ENCODE measurements at regions not wholly inside any gene's neighbourhood (a gene's known extent, or its start where the extent isn't known, plus 50 kb on each side); places are given as distances from the start of the nearest gene placed in this dataset.

DNA sequence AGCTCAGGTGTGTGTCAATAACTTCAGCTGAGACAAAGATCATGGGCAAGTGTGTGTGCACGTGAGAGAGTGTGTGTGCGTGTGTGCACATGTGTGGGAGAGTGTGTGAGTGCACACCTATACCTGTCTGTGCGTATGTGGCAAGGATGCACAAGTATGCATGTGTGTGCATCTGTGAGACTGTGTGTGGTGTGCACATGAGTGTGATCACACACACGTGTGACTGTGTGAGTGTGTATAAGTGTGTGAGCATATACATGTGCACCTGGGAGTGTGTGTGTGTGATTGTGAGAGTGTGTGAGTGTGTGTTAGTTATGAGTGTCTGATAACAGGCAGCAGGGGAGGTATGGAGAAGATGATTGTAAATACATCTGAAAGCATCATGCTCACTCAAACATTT, 657.3 kb upstream of the PFKP start:
- Mint-ChIP-seq H3K9me3 (peaks cover 9% of the 10 kb centered on the region), H3K4me1 (peaks cover 10% of the 10 kb centered on the region), H3K36me3 (no peaks in the 10 kb centered on the region), H3K4me3 (no peak overlapping the region), H3K27ac (no peak overlapping the region), H3K27me3 (ENCODE audit: low read depth) (no peaks in the 10 kb centered on the region)
- TF ChIP-seq PRRX2 (CRISPR knock-in tag; IDR thresholded peaks at IDR 0.05) (no peak), HMGA2 (CRISPR knock-in tag; IDR thresholded peaks at IDR 0.05) (no peak), ZNF219 (CRISPR knock-in tag; IDR thresholded peaks at IDR 0.05; ENCODE audit: borderline replicate concordance) (no peak), SP1 (CRISPR knock-in tag; conservative IDR thresholded peaks at IDR 0.05) (no peak), GTF2I (CRISPR knock-in tag; conservative IDR thresholded peaks at IDR 0.05) (no peak), SMAD3 (CRISPR knock-in tag; IDR thresholded peaks at IDR 0.05; ENCODE audit: borderline replicate concordance) (no peak), FOXJ3 (CRISPR knock-in tag; IDR thresholded peaks at IDR 0.05; ENCODE audit: borderline replicate concordance) (no peak), JUN (CRISPR knock-in tag; IDR thresholded peaks at IDR 0.05) (no peak), NFYB (CRISPR knock-in tag; conservative IDR thresholded peaks at IDR 0.05; ENCODE audit: low read depth) (no peak), ZNF263 (CRISPR knock-in tag; IDR thresholded peaks at IDR 0.05; ENCODE audit: low read depth) (no peak), SOX15 (CRISPR knock-in tag; IDR thresholded peaks at IDR 0.05) (no peak), ESRRA (CRISPR knock-in tag; IDR thresholded peaks at IDR 0.05; ENCODE audit: borderline replicate concordance) (no peak), FOXP1 (CRISPR knock-in tag; IDR thresholded peaks at IDR 0.05; ENCODE audit: borderline replicate concordance) (no peak)
- TF ChIP-seq, protein P1, sequence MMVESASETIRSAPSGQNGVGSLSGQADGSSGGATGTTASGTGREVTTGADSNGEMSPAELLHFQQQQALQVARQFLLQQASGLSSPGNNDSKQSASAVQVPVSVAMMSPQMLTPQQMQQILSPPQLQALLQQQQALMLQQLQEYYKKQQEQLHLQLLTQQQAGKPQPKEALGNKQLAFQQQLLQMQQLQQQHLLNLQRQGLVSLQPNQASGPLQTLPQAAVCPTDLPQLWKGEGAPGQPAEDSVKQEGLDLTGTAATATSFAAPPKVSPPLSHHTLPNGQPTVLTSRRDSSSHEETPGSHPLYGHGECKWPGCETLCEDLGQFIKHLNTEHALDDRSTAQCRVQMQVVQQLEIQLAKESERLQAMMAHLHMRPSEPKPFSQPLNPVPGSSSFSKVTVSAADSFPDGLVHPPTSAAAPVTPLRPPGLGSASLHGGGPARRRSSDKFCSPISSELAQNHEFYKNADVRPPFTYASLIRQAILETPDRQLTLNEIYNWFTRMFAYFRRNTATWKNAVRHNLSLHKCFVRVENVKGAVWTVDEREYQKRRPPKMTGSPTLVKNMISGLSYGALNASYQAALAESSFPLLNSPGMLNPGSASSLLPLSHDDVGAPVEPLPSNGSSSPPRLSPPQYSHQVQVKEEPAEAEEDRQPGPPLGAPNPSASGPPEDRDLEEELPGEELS (CRISPR knock-in tag; IDR thresholded peaks at IDR 0.05): no peak
- TF ChIP-seq, protein P2, sequence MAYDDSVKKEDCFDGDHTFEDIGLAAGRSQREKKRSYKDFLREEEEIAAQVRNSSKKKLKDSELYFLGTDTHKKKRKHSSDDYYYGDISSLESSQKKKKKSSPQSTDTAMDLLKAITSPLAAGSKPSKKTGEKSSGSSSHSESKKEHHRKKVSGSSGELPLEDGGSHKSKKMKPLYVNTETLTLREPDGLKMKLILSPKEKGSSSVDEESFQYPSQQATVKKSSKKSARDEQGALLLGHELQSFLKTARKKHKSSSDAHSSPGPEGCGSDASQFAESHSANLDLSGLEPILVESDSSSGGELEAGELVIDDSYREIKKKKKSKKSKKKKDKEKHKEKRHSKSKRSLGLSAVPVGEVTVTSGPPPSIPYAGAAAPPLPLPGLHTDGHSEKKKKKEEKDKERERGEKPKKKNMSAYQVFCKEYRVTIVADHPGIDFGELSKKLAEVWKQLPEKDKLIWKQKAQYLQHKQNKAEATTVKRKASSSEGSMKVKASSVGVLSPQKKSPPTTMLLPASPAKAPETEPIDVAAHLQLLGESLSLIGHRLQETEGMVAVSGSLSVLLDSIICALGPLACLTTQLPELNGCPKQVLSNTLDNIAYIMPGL (CRISPR knock-in tag; IDR thresholded peaks at IDR 0.05): no peak
- TF ChIP-seq, protein P3, sequence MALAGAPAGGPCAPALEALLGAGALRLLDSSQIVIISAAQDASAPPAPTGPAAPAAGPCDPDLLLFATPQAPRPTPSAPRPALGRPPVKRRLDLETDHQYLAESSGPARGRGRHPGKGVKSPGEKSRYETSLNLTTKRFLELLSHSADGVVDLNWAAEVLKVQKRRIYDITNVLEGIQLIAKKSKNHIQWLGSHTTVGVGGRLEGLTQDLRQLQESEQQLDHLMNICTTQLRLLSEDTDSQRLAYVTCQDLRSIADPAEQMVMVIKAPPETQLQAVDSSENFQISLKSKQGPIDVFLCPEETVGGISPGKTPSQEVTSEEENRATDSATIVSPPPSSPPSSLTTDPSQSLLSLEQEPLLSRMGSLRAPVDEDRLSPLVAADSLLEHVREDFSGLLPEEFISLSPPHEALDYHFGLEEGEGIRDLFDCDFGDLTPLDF (CRISPR knock-in tag; IDR thresholded peaks at IDR 0.05): no peak
- TF ChIP-seq, protein P4, sequence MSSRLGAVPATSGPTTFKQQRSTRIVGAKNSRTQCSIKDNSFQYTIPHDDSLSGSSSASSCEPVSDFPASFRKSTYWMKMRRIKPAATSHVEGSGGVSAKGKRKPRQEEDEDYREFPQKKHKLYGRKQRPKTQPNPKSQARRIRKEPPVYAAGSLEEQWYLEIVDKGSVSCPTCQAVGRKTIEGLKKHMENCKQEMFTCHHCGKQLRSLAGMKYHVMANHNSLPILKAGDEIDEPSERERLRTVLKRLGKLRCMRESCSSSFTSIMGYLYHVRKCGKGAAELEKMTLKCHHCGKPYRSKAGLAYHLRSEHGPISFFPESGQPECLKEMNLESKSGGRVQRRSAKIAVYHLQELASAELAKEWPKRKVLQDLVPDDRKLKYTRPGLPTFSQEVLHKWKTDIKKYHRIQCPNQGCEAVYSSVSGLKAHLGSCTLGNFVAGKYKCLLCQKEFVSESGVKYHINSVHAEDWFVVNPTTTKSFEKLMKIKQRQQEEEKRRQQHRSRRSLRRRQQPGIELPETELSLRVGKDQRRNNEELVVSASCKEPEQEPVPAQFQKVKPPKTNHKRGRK (CRISPR knock-in tag; IDR thresholded peaks at IDR 0.05; ENCODE audit: borderline replicate concordance): no peak
- TF ChIP-seq, protein P5, sequence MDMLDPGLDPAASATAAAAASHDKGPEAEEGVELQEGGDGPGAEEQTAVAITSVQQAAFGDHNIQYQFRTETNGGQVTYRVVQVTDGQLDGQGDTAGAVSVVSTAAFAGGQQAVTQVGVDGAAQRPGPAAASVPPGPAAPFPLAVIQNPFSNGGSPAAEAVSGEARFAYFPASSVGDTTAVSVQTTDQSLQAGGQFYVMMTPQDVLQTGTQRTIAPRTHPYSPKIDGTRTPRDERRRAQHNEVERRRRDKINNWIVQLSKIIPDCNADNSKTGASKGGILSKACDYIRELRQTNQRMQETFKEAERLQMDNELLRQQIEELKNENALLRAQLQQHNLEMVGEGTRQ (CRISPR knock-in tag; IDR thresholded peaks at IDR 0.05): no peak
- TF ChIP-seq, protein P6, sequence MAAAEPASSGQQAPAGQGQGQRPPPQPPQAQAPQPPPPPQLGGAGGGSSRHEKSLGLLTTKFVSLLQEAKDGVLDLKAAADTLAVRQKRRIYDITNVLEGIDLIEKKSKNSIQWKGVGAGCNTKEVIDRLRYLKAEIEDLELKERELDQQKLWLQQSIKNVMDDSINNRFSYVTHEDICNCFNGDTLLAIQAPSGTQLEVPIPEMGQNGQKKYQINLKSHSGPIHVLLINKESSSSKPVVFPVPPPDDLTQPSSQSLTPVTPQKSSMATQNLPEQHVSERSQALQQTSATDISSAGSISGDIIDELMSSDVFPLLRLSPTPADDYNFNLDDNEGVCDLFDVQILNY (CRISPR knock-in tag; IDR thresholded peaks at IDR 0.05): no peak
- POLR2A ChIA-PET: no interaction called here
- CTCF ChIA-PET: no interaction called here
- ATAC-seq: no peak
- no peak for DNase-seq (ENCODE audit: low spot score)
